Stimulated activated CD8-positive, alpha-beta memory T cell treated with anti-CD3 and anti-CD28 coated beads, Interleukin-15, amount 100 ng/mL, for 4 hours (primary cell): ENCODE measurements at regions not wholly inside any gene's neighbourhood (a gene's known extent, or its start where the extent isn't known, plus 50 kb on each side); places are given as distances from the start of the nearest gene placed in this dataset.

ENCODE experiments used
- DNase-seq, 2 donors: peaks; one replicate each; pipeline ENCODE4 v3.0.0-alpha.2; 2020; ENCODE audit warnings: low read depth in 2 of 2

DNA sequence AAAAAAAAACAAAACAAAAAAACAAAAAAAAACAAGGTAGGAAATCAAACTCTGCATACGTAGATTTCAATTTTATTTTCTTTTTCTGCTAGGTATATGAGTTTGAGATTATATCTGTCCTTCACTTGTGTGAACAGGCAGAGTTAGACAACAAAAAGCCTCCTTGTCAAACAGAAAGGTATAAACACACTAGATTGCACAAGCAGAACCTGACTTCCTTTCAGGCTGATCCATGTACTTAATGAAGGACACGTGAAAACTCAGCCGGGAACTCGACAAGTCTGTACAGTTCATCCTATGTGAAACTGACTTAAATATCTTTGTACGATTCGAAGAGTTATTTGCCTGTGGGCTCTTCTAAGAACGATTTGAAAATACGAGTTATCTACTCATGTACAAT lies 254.1 kb downstream of the ARL4A start:
- no peak for DNase-seq

DNA sequence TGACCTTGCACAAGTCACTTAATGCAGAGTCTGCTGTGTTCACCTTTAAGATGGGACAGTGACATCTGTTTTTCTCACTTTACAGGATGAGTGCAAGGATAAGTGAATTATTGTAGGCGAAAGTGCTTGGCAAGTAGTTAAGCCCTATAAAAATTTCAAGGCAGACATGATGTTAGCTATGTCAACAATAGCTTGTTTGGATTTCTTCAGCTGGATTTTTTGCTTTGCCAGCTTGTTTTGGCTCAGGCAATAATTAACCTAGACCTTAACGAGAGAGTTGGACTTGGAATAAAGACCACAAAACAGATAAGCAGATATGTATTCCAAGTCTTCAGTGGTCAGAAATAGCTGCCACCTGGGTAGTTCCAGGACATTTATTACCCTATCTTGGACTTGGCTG lies 255.2 kb downstream of the ARL4A start:
- DNase-seq = no peak

- no peak for DNase-seq
Observed at GRCh38 chr7:12943781-12944180, 256.3 kb downstream of the ARL4A start.

- DNase-seq = no peak
Observed at GRCh38 chr7:12945901-12946300, 258.5 kb downstream of the ARL4A start.

- no peak for DNase-seq
Observed at GRCh38 chr7:12947465-12947864, 260.0 kb downstream of the ARL4A start.

- DNase-seq = no peak
Observed at GRCh38 chr7:12949060-12949931, 261.9 kb downstream of the ARL4A start.

DNA sequence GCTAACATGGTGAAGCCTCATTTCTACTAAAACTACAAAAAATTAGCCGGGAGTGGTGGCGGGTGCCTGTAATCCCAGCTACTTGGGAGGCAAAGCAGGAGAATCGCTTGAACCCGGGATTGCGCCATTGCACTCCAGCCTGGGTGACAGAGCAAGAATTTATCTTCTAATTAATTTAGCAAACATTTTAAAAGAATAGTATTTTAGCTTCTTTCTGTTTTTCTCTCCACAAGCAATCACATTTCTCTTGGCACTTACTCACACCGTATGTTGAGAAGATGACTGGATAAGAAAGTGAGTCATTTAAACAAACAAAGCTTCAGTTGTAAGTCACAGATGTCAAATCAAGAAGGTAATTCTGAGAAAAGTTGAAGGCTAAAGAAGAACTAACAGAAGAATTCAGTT lies 264.0 kb downstream of the ARL4A start:
- no peak for DNase-seq

DNA sequence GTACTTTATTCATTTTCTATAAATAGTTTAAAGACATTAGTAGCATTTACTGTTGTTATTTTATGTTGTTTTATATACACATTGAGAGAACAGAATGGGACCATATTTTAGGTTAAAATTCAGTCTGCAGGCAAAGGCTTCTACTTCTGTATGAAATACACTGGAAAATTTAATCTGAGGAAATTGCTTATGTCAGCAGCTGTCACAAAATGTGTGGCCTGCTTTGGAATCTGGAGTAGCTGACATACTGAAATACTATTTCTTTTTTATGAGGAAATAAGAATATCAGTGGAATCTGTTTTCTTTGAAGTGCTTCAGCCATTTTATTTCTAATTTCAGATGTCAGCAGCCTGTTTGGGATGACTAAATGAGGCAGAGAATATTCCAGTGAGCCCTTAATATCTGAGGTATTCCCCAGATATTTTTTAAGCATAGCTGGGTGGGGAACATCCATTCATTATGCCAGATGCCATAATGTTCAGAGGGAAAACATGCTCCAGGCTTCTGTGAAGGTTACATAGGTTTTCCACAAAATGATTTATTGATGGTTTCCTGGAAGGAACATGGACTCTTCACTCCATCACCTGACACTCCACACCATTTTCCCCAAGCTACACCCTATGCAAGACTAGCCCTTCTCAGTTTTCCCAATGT lies 267.1 kb downstream of the ARL4A start:
- DNase-seq = no peak

GRCh38 chr7:12957487-12957886 lies 270.1 kb downstream of the ARL4A start:
- DNase-seq = no peak

GRCh38 chr7:12961910-12962480 lies 274.6 kb downstream of the ARL4A start:
- DNase-seq = no peak

DNA sequence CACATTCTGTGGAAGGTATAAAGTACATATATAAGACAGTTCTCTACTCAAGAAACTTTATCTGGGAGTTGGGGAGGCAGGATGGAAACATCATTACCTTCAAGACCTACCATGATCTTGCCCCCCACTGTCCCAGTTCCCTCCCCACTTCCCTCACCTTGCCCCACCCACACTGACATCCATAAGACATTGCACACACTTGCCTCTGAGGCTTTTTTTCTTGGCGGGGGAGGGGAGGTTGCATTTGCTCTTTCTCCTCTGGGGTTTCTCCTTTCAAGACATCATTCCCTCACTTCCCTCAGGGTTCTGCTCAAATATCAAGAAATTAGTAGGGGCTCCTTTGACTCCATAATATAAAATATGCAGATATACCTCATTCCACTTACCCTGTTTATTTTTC lies 276.0 kb downstream of the ARL4A start:
- no peak for DNase-seq

GRCh38 chr7:12964836-12965235 lies 277.4 kb downstream of the ARL4A start:
- no peak for DNase-seq

GRCh38 chr7:12965767-12966166 lies 278.3 kb downstream of the ARL4A start:
- DNase-seq = no peak

- no peak for DNase-seq
Observed at GRCh38 chr7:12967322-12967721, 279.9 kb downstream of the ARL4A start.

DNA sequence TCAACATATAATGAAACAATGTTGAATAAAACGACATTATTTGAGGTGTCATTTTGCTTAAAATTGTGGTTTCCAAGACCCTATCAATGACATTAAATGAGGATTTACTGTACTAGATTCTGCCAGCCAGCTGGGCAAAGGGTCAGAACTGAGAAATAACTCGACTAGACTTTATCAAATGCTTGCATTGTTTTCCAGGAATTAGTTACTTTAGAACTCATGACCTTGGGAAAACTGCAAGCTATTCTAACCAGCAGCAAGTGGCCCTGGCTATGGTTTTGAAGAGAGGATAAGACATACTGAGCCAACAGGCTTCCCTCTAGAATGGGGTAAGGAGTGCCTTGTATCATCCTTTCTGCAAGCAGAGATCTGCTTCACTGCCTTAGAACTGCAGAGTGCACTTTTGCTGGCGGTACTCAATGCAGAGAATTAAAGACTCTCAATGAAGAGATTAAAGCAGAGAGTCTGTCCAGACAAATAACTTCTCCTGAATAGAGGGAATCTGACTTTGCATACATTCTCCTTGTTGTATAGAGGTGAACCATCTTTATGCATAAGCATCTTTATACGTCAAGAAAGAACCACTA lies 281.5 kb downstream of the ARL4A start:
- DNase-seq = no peak

DNA sequence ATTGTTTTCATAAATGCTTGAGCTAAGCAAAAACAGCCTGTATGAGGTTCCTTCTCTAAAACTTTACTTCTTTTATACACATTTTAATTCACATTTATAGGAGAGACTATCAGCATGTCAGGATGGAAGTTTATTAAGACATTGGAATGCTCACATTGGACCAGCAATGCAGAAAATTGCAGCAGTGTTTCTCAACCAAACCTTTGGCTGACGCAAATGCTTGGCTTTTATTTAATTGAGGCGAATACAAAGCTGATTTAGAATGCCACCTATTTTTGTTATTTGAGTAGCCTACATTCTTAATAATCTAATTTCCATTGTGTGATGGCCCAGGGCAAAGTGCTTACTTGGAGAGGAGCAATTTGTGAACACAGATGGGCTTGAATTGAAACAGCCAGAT lies 283.2 kb downstream of the ARL4A start:
- DNase-seq = no peak

- DNase-seq = no peak
Observed at GRCh38 chr7:12974451-12975166, 287.2 kb downstream of the ARL4A start.

- no peak for DNase-seq
Observed at GRCh38 chr7:12975412-12975811, 288.0 kb downstream of the ARL4A start.

DNA sequence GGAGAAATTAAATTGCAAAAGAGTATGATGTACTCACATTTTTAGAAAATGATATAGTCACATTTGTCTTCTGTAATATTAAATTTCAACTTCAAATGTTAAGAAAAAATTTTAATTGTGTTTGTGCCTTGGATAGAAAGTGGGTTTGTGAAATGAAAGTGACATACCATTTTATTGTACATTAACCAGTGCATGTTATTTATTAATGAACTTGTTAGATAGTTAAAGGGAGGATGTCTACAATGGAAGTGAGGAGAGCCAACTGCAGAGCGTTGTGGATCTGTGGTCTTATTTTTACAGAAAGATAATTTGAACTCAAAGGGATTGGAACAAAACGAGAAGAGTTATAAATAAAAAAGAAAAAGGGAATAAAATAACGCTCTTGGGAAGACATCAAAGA lies 291.7 kb downstream of the ARL4A start:
- DNase-seq = no peak

DNA sequence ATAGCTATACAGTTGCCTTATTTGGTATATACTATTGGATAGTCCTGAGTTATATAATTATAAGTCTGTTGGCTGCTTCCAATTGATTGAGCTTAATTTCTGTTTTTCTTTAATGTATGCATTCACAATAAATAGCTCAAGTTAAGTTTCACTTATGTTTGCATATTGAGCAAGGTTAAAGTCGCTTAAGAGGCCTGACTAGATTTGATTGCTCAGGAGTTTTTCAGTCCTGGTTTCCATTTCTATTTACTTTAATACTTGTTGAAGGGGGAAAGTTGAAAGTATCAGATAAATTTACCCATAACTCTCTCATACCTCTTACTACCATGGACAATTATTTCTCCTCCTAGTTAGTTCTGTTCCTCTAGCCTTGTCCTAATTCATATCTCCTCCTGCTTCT lies 294.7 kb downstream of the ARL4A start:
- no peak for DNase-seq

GRCh38 chr7:12984117-12984516 lies 296.7 kb downstream of the ARL4A start:
- no peak for DNase-seq

DNA sequence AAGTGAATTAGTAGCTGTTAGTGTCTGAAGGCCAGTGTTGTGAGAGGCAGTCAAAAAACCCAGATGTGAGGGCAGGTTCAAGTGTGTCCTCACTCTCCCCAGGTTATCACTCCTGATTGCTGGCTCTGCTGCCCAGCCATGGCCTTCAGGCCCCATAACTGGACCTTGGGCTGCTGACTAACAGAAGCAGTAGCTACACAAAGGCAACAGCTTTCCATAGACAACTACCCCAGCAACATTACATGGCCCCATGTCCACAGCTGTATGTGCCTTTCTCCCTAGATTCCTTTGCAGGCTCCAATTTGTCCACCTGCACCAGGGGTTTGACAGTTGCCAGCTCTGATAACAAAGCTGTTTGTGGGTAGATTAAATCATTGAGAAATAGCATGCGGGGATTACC lies 297.8 kb downstream of the ARL4A start:
- DNase-seq = no peak
